Kidney glomerular epithelial cell (primary cell): ENCODE measurements at regions not wholly inside any gene's neighbourhood (a gene's known extent, or its start where the extent isn't known, plus 50 kb on each side); places are given as distances from the start of the nearest gene placed in this dataset.
"Not testable (repeated sequence)": the region's sequence is repeated elsewhere in the genome, so short reads cannot be mapped to it uniquely, and the experiment has no call there.

Experiments
- DNase-seq: peaks from one replicate; lab custom pipeline; 2025; lab: John Stamatoyannopoulos, UW

DNA sequence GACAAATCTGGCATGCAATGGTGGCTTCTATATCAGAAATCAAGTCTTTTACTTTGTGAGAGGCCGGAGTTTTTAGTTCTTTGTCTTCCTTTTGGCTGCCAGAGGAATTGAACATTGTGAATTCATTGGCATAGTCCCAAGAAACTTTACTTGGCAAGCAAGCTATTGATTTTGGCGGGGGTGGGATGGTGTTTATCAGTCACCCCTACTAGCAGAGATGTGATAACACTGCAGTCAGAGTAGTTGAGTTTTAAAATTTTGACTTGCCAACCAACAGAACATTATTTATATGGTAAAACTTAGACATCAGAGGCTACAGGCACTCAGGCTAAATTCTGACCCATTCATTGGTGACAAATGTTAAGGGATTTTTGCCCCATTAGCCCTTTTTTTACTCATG, 129.7 kb downstream of the FAM72C start:
- not testable (repeated sequence) for DNase-seq

DNA sequence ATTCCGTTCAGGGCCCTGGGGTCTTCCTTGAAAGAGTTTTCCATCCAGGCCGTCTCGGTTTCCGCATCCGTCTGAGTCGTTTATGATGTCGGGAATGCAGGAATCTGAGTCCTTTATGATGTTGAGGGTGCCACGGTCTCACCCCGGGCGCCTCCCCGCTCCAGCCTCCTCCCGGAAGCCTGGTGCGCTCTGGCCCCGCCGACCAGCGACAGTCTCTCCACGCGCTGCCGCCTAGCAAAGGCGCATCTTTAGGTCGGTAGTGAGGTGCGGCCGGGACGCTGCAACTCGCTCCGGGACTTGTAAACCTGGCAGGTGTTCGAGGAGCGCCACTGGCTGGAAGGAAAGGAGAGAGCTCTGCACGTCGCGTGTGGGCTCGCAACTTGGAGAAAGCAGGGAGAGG, 132.6 kb downstream of the FAM72C start:
- not testable (repeated sequence) for DNase-seq

DNA sequence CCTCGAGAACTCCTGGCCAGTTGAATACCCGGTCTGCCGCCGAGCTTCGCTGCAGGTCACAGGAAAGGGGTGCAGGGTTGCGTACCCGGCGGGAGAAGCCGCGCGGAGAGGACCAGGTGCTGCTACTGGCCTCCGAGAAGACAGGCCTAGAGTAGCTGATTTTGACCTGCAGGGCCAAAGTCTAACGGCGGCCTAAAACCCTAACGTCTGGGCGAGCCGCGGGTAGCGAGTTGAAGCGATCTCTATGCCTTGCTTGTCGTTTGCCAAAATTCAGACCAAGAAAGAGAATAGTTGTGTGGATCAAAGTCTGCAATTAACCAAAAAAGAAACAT, 133.2 kb downstream of the FAM72C start:
- DNase-seq = not testable (repeated sequence)

DNA sequence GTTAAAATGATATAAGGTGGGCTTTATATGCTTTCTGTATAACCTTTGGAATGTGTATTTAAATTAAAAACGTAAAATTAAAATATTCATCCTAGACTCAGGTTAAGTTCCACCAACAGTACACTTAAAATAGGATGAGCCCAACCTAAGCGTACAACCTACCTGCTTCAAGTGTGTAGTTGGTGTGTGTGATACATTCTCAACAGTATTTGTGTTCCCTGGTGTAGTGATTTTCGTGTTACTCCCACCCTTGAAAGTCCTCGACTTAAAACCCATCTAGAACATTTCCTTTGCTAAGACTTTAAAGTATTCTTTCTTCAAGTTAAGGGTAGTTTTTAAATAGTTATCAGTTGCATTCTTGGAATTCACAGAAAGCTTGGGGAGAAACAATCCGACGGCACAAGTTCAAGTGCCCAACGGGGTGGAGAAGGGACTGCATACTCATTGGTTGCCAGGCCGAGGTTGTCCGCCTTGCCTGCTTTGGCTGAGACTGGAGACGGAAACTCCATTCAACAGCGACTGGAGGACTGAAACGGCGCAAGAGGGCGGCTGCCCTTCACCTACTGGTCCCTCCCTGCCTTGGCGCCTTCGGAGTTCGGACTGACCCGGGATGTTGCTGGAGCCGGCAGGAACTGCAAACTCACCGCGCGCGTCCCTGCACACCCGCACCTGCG, 133.7 kb downstream of the FAM72C start:
- DNase-seq = not testable (repeated sequence)

DNA sequence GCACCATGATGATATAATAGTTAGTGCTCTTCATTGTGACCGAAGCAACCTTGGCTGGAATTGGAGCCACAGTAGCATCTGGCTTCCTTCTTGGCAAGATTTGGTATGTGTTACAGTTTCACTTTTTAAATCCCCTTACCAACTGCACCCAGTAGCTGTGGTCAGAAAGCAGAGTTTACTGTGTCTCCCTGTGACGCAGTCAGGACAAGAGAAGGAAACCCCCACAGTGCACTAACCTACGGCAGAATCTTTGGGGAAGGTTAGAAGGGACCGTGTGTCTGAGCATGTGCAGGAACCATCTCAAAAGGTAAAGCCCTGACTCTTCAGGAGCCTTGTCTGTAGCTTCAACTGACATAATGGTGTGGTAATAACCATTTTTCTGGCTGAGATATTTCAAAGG, 138.4 kb downstream of the FAM72C start:
- not testable (repeated sequence) for DNase-seq

DNA sequence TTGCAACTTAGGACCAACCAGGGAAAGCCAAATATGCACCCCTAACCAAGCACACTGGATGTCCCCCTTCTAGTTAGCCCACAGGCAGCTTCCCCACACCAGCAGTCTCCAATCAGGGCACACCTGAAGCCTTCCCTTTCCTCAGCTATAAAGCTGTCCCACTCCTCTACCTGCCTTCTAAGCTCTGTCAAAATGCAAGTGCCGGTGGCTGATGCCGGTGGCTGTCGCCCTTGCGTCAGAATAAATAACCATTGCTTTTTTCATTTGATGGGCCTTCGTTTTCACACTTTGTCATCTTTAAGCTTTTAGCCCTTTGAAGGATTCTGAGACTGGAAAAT, 139.4 kb downstream of the FAM72C start:
- not testable (repeated sequence) for DNase-seq

DNA sequence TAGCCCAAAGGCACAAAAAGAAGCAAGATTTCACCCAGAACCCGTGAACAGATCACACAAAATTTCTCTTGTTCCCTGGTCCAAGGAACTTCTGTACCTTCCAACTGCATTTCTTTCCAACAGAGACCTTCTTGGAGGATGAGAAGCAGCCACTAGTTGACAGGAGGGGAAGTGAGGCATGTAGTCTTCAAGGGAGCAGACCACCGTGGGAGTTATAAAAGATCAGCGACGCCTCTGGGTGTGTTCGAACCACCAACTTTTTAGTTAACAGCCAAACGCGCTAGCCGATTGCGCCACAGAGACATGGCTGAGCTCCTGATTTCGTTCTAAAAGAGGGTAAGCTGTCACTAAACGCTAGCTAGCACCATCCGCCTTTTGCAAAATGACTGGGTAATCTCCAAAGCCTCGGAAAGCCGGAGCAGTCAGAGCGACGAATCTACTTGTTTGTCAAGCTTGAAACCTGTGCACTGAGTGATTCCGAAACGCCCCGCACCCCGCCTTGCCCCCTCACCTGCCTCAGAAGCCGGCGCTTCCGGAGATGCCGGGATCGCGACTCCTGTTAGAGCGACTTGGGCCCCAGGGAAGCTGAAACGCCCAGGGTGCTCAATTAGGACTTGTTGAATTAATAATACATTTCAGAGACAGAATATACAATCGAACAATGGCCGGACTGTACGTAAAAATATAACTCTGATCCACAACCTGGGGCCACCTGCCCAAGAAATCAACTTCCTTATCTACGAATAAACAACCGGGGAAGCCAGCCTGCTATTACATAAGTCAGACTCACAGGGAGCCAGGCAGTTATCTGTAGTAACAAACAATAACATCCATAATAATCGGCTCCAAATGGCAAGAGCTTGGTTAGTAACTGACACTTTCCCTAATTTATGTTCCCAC, 140.1 kb downstream of the FAM72C start:
- DNase-seq = not testable (repeated sequence)

DNA sequence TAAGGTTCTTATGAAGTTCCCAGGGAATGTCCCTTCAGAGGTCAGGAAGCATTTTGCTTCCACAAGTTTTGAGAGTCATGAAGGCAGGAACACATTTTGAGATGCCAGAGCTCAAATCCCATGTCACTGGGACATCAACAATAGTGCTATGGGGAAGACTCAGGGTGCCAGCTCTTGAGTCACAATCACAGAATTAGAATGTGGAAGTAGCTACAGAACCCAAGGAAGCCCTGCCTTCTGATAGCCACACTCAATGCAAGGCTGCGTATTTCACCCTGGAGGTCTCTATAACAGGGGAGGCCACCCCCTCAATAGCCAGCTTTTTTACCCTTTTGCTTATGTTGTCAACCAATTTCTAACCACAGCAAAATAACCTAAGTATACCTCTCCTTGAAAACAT, 145.6 kb downstream of the FAM72C start:
- DNase-seq = not testable (repeated sequence)

DNA sequence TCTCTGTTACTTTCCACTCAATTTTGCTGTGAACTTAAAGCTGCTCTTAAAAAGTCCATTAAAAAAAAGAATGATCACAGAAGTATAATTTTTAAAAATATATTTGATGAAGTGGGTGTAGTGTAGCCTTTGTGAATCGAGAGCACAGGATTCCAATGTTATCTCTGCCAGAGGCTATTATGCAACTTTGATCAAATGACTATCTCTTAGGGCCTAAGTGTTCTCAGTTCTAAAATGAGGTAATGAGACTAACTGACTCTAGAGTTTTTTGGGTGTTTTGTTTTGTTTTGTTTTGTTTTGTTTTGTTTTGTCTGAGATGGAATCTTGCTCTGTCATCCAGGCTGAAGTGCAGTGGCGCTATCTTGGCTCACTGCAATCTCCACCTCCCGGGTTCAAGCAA, 147.5 kb downstream of the FAM72C start:
- not testable (repeated sequence) for DNase-seq

DNA sequence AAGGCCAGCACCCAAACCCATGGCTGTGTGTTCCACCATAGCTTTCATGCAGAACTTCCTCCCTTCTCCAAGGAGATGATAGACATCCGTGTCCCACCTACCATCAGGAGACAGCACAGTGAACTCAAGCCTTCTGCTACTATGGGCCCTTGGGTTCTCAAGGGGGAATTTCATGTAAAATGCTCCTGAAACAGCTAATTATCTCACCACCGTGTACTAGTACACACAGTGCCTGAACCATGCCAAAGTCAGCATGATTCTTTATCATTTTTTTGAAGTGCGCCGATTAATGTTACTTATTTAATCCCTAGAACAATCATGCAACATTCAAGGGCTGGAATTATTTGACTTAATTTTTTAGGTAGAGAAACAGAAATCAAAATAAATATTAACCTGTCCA, 151.7 kb downstream of the FAM72C start:
- not testable (repeated sequence) for DNase-seq

DNA sequence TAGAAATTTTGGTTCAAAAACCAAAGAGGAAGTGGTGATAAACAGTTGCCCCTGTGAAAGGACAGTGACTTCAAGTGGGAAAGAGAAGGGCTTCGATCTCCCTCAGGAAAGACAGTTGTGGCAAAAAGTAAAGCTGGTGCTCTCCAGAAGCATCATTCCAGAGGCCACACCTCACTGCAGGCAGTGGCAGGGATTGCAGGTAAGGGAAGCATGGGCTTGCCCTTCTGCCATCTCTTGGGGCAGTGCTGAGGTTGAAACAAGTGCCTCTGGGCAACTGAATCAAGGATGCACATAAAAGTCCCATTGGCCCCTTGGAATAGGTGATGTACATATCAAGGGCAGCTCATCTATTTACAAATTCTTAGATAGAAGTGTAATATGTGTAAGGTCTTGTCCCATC, 155.4 kb downstream of the FAM72C start:
- not testable (repeated sequence) for DNase-seq

DNA sequence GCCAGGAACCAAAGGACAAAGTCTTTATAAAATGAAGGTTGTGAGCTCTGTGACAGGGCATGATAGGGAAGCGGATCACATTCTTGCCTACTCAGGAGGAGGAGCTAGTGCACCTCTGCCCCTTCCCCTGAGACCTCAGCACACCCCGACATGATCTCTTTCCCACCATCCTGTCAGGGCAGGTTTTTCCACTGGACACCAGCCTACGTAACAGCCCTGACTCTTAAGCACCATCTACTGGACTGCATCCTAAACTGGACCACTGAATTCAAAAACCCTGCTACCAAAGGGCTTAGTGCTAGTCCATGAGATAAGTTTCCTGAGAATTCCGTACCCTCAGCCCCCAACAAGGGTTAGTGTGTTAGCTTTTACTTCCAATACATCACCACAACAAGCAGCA, 166.4 kb downstream of the FAM72C start:
- not testable (repeated sequence) for DNase-seq

DNA sequence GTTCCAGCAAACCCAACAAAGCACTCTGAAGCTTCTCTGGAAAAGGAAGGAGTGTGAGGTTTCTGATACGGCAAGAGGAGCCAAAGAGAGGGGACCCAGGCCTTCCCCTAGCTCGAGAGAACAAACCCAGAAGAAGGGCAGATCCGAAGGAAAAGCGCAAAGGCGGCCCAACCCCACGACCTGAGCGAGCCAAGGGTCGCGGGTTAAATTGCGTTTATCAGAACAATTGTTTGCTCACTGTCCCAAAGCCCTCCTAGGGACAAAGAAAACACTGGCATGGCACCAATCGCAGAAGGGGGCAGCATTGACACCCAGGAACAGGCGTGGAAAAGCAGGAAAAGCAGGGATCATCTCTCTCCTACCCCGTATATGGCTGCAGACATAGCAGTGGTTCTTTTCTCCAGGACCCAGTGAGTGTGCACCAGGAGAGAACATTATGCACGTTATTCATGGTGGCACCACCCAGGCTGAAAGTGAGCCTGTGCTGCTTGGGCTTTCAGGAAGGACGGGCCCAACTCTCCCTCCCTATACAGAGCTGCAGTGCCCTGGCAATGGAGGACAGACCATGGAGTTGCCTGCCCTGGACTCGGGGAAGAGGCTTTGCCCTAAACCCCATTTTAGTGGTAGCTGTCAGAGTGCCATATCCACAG, 167.0 kb downstream of the FAM72C start:
- not testable (repeated sequence) for DNase-seq

DNA sequence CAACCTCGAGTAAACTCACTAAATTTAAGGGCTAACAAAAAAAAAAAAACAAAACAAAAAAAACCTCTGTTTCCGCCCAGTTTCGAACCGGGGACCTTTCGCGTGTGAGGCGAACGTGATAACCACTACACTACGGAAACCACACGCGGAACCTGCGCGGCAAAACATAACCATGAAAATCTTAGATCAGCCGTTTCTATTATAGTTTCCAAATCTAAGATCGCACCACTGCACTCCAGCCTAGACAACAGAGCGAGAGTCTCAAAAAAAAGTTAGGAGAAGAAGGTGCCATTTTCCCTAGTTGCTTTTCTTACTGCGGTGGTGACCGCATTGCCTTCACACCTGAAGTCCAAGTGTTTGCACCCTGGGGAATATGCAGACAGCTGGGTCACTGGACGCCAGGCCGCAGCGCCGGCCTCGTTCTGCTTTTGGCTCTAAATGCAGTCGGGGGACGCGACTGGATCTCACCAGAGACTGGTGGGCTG, 167.8 kb downstream of the FAM72C start:
- DNase-seq = not testable (repeated sequence)

DNA sequence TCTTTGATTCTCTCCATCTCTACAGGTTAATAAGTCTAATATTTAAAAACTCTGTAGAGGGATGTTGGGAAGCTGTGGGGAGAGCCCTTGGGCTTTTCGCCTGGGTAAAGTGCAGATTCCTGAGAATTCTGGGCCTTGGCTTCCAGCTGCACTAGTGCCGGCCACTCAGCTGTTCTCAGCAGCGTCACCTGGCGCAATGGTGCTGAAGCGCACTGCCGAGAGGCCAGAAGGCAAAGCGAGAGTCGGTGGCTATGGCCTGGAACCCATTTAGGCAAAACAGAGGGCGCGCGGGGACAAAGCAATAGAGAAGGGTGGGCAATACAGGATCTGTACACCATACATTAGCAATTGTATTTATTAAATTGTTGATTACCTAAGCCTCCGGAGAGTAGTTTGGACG, 168.7 kb downstream of the FAM72C start:
- not testable (repeated sequence) for DNase-seq

DNA sequence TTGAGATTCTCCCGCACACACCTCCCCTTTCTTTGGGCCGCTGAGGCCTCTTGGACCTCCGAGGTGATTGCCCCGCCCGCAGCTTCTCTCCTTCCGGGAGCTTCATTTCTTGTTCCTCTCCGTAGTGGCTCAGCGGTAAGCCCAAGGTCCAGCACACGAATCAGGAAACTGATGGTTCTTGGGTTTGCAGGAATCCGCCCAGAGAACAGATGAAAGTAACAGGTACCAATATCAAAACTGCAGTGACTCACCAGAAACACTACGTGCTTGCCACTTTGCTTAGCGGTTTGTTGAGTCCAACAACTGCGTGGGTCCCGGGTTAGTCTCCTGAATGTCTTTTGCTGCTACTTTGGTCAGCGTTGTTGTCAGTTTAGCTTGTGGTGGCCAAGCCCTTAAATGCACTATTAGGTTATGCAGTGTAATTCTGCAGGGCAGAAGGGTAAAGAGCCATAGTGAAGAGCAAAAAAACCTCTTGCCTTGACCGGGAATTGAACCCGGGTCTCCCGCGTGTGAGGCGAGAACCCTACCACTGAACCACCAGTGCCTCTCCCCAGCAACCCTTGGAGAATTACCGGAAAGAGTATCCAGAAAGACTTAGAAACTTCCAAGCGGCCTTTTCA, 172.1 kb downstream of the FAM72C start:
- not testable (repeated sequence) for DNase-seq

DNA sequence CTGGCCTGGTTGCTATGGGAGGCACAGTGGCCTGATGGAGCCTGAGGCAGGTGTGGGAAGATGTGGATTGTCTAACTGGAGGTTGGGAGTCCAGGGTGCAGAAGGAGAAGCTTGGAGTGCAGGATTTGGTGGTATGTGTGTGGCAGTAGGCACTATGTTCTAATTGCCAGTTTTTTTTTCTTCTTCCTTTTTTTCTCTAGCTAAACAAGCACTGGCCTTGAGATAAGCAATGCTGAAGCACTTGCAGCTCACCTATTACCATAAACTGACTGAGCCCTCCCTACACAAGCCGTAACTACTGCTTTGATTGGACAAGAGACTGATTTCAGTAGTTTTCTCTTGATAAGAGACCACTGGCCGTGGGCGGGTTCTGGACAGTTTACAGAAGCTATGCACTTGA, 175.4 kb downstream of the FAM72C start:
- not testable (repeated sequence) for DNase-seq

DNA sequence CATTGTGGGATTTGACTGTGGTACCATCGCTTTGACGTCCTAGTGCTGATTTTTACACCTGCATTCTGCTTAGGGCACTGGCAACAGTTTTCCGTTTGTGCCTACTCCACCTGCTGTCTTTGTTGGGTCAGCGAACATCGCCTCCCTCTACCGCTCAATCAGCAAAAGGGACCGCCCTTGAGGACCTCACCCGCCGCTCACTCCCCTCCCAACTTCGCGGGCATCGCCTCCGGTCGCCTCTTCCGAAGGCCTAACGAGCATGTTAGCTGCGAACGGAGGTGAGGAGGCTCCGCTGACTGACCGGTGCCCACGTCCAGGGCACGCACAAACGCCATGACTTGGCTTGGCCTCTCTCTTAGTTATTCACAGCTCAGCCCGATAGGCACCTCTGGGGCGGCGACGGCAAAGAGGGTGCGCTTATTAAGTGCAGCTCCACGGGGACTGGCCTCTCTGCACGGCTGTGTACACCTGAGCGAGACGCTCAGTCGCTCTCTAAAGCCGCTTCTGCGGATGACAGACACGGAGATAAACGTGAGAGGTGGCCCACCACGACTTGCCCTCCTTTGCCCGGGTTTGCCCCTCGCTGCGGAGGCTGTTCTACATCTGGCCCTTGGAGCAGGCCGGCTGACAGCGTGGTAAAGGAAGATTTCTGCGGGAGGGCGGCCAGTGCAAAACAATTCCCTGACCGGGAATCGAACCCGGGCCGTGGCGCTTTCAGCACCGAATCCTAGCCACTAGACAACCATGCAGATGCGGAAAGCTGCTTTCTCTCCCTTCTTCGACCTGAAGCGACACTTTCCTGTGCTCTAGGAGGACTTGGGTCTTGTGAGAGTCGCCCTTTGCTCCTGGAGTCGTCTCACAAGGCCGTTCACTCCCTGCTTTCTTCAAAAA, 179.5 kb downstream of the FAM72C start:
- not testable (repeated sequence) for DNase-seq

DNA sequence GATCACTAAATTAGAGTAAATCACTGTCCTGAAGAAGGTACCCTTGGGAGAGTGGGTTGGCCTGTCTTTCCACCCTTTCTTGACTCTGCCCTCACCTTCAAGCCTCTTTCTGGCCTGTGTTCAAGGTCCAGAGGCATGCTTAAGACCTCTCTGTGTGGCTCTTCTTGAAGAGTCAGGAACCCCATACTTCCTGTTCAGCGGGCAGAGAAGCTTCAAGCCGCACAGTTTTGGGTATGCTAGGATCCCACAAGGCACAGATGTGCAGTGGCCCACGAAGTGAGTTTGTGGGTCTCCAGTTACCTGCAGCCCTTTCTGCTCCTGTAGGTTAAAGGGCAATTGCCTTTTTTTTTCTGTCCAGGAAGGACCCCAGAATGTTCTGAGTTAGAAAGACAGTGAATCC, 185.4 kb downstream of the FAM72C start:
- DNase-seq = not testable (repeated sequence)

DNA sequence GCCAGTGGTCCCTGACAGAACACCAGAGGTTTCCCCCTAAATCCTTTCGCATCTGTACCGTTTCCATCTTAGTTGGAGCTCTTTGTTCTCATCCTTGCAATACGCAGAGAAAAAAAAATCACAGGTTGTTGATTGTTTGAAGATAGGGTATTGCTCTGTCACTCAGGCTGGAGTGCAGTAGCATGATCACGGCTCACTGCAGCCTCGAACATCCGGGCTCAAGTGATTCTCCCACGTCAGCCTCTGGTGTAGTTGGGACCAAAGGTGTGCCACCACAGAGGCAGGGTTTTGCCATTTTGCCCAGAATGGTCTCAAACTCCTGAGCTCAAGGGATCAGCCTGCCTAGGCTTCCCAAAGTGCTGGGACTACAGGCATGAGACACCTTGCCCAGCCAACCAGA, 185.9 kb downstream of the FAM72C start:
- not testable (repeated sequence) for DNase-seq

DNA sequence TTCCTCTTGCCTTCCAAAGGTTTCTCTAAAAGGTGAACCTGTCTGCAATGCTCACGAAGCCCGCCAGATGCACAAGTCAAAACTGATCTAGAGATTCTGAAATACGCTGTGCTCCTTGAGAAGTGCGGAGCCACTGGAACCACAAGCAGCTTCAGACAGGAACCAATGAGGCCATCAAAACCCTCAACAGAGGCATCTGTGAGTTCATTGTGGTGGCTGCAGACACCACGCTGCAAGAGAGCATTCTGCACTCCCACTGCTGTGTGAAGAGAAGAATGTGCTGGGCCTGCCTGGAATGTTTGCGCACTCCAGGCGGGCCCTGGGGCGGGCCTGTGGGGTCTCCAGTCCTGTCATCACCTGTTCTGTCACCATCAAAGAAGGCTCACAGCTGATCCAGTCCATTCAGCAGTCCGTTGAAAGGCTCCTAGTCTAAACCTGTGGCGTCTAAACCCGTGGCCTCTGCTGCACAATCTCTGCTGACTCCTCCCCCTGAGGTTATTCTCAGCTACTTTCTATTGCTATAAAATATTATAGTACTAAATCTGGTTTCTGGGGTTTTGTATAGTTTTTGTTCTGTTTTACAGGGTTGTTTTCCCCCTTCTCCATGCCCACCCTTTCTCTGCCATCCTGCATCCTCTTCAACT, 187.4 kb downstream of the FAM72C start:
- not testable (repeated sequence) for DNase-seq
